H1 (cell line): ENCODE measurements at regions not wholly inside any gene's neighbourhood (a gene's known extent, or its start where the extent isn't known, plus 50 kb on each side); places are given as distances from the start of the nearest gene placed in this dataset.

Source experiments
- CBX5 ChIP-seq: fragments of 300-800, 300-1000 bp; sonication (generic); IDR thresholded peaks from 2 replicates; pipeline ENCODE4 v1.7.1; 2016; ENCODE audit warnings: antibody characterized with exemption, low read length, low read depth
- GABPA ChIP-seq: IDR thresholded peaks from 2 replicates; pipeline ENCODE4 v1.6.1; 2011; ENCODE audit warnings: mild to moderate bottlenecking, low read length, moderate library complexity, borderline replicate concordance; ENCODE audit not compliant: insufficient read depth
- KDM5A ChIP-seq: fragments of 200-600 bp; IDR thresholded peaks from 2 replicates; pipeline ENCODE4 v1.7.1; 2012; ENCODE audit warnings: mild to moderate bottlenecking, low read length, inconsistent platforms, mixed read lengths
- POLR2AphosphoS5 ChIP-seq: IDR thresholded peaks from 2 replicates; pipeline ENCODE4 v1.6.1; 2011; ENCODE audit warnings: low read depth, low read length
- SIRT6 ChIP-seq: IDR thresholded peaks from one replicate; pipeline ENCODE4 v1.7.1; 2012; ENCODE audit warnings: low read length, inconsistent platforms
- SIX5 ChIP-seq: IDR thresholded peaks from 2 replicates; pipeline ENCODE4 v1.6.1; 2011; ENCODE audit warnings: mild to moderate bottlenecking, low read depth, low read length
- YY1 ChIP-seq: IDR thresholded peaks from 2 replicates; pipeline ENCODE4 v1.6.1; 2011; ENCODE audit warnings: low read depth, mild to moderate bottlenecking, low read length
- TF ChIP-seq, protein P1 (sequence below), 3 experiments: IDR thresholded peaks; 1 replicate in 2 of 3; 2 replicates in 1 of 3; pipeline versions ENCODE4 v1.5.1 to v1.6.1; 2011; ENCODE audit warnings: low read length in 3 of 3, mild to moderate bottlenecking in 3 of 3, inconsistent platforms in 2 of 3, low read depth in 1 of 3, moderate library complexity in 1 of 3; ENCODE audit not compliant: insufficient read depth in 1 of 3; ENCODE audit errors: control extremely low read depth in 1 of 3
- TF ChIP-seq, protein P2 (sequence below): IDR thresholded peaks from 2 replicates; pipeline ENCODE4 v1.6.1; 2012; ENCODE audit warnings: inconsistent platforms

DNA sequence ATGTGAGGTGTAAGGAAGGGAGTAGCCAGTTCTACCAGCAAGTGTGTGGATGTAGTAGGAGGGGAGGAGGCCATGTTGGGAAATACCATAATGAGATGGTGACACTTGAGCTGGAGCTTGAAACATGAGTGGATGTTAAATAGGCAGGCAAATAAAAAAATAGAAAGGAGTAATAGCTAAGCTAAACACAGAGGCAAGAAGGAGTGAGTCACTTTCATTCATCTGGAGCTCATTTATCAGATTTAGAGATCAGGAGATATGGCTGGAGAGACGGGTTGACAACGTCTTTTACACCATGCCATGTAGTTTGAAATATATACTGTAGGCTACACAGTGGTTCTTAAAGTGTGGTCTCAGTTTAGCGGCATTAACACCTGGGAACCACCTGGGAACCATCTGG, 390.5 kb downstream of the DIPK2A start:
- TF ChIP-seq, protein P1, sequence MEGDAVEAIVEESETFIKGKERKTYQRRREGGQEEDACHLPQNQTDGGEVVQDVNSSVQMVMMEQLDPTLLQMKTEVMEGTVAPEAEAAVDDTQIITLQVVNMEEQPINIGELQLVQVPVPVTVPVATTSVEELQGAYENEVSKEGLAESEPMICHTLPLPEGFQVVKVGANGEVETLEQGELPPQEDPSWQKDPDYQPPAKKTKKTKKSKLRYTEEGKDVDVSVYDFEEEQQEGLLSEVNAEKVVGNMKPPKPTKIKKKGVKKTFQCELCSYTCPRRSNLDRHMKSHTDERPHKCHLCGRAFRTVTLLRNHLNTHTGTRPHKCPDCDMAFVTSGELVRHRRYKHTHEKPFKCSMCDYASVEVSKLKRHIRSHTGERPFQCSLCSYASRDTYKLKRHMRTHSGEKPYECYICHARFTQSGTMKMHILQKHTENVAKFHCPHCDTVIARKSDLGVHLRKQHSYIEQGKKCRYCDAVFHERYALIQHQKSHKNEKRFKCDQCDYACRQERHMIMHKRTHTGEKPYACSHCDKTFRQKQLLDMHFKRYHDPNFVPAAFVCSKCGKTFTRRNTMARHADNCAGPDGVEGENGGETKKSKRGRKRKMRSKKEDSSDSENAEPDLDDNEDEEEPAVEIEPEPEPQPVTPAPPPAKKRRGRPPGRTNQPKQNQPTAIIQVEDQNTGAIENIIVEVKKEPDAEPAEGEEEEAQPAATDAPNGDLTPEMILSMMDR (IDR thresholded peaks at IDR 0.05; ENCODE audit: control extremely low read depth in 1 of 3, insufficient read depth in 1 of 3, low read depth in 1 of 3, low read length in 3 of 3): no peak
- TF ChIP-seq YY1: no peak
- TF ChIP-seq SIRT6: no peak
- TF ChIP-seq, protein P2, sequence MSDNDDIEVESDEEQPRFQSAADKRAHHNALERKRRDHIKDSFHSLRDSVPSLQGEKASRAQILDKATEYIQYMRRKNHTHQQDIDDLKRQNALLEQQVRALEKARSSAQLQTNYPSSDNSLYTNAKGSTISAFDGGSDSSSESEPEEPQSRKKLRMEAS: no peak
- TF ChIP-seq CBX5: no peak
- no peak for TF ChIP-seq SIX5
- no peak for TF ChIP-seq GABPA
- no peak for TF ChIP-seq KDM5A
- no peak for TF ChIP-seq POLR2AphosphoS5
